Gastrocnemius medialis (tissue), 4 donors: ENCODE measurements at regions not wholly inside any gene's neighbourhood (a gene's known extent, or its start where the extent isn't known, plus 50 kb on each side); places are given as distances from the start of the nearest gene placed in this dataset.

Experiments used
- CTCF ChIP-seq, 5 experiments: fragments of 450-650 bp in 3 of 5; fragments of 200-600 bp in 2 of 5; sonication (generic) in 2 of 5; IDR thresholded peaks in 4 of 5; conservative IDR thresholded peaks in 1 of 5; 1 replicate in 4 of 5; 2 replicates in 1 of 5; pipeline ENCODE4 v1.5.1; 2016 to 2019; ENCODE audit warnings: antibody characterized with exemption in 5 of 5, mild to moderate bottlenecking in 3 of 5, moderate library complexity in 3 of 5
- POLR2A ChIP-seq, 2 donors: fragments of 450-650 bp; IDR thresholded peaks; one replicate each; pipeline ENCODE4 v1.6.1; 2017; ENCODE audit warnings: antibody characterized with exemption in 2 of 2, mild to moderate bottlenecking in 2 of 2, moderate library complexity in 2 of 2

GRCh38 chr22:47849576-47849975, 1087.1 kb downstream of the TBC1D22A start:
- TF ChIP-seq POLR2A (IDR thresholded peaks at IDR 0.05) = no peak
- no peak for TF ChIP-seq CTCF (IDR thresholded peaks at IDR 0.05 in 4 of 5, conservative IDR thresholded peaks at IDR 0.05 in 1 of 5)
